ENCODE measurements at regions not wholly inside any gene's neighbourhood (a gene's known extent, or its start where the extent isn't known, plus 50 kb on each side); places are given as distances from the start of the nearest gene placed in this dataset.

DNA sequence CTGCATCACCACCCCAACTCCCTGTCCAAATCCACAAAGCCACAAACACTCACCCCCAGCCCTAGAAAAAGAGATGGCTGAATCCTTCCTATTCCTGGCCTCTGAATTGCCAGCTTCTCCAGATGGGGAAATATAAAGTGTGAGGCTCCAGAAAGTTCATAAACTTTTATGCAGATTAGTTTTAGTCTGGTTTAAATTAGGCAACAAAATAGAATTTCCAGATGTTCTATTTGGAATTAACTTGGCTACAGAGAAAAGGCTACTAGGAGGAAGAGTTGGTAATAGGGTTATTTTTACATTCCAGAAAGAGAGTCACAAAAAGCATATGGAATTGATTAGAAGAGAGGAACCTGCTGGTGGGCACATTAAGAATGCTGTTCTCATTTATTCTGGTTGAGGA, 56.0 kb downstream of the EN1 start:
- Histone ChIP-seq H3K9ac (ENCODE audit: low read depth, low read length, poor library complexity, severe bottlenecking) (no peak overlapping the region), H3K36me3 (ENCODE audit: insufficient read depth, low read length) (no peaks in the 10 kb centered on the region), H3K9me2 (replicated peaks; ENCODE audit: low read depth, low read length) (no peaks in the 10 kb centered on the region), H3F3A (ENCODE audit: low read depth) (no peaks in the 10 kb centered on the region), H2AFZ (ENCODE audit: low read length) (no peak overlapping the region), H3K4me1 (ENCODE audit: insufficient read depth, low read length, poor library complexity, severe bottlenecking) (no peaks in the 10 kb centered on the region), H3K4me3 (ENCODE audit: low read length, poor library complexity, severe bottlenecking) (no peak overlapping the region), H3K4me2 (ENCODE audit: low read depth, low read length, poor library complexity, severe bottlenecking) (no peak overlapping the region), H3K9me3 (ENCODE audit: insufficient read depth, low read depth, low read length) (no peaks in the 10 kb centered on the region), H3K79me2 (ENCODE audit: insufficient read depth, low read length) (no peaks in the 10 kb centered on the region), H3K27me3 (ENCODE audit: insufficient read depth, low read length, poor library complexity, severe bottlenecking) (no peaks in the 10 kb centered on the region), H4K20me1 (ENCODE audit: insufficient read depth, low read length, poor library complexity, severe bottlenecking) (no peaks in the 10 kb centered on the region)
- no peak for TF ChIP-seq EZH2phosphoT487 (IDR thresholded peaks at IDR 0.05; ENCODE audit: borderline replicate concordance)
- TF ChIP-seq, protein P1, sequence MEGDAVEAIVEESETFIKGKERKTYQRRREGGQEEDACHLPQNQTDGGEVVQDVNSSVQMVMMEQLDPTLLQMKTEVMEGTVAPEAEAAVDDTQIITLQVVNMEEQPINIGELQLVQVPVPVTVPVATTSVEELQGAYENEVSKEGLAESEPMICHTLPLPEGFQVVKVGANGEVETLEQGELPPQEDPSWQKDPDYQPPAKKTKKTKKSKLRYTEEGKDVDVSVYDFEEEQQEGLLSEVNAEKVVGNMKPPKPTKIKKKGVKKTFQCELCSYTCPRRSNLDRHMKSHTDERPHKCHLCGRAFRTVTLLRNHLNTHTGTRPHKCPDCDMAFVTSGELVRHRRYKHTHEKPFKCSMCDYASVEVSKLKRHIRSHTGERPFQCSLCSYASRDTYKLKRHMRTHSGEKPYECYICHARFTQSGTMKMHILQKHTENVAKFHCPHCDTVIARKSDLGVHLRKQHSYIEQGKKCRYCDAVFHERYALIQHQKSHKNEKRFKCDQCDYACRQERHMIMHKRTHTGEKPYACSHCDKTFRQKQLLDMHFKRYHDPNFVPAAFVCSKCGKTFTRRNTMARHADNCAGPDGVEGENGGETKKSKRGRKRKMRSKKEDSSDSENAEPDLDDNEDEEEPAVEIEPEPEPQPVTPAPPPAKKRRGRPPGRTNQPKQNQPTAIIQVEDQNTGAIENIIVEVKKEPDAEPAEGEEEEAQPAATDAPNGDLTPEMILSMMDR (conservative IDR thresholded peaks at IDR 0.05; ENCODE audit: low read length): no peak

DNA sequence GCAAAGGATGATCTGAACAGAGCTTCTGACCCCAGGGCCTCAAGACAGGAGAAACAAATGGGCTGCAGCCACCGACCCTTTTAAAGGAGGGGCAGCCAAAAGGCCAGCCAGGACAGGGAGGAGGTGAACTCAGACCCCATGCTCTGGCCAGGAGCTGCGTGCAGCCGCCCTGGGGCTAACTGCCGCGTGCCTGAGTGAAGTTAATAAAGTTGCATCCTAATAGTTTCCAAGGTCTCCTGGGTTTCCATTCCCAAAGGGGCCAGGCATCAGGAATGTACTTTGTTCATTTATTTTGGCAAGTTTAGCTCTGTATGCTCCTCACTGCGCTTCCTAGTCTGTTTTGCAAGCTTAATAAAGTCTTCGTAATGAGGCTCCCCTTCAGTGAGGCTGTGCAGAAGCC, 60.7 kb downstream of the EN1 start:
- Histone ChIP-seq H3K9ac (ENCODE audit: low read depth, low read length, poor library complexity, severe bottlenecking) (no peak overlapping the region), H3K79me2 (ENCODE audit: insufficient read depth, low read length) (no peaks in the 10 kb centered on the region), H3K27me3 (ENCODE audit: insufficient read depth, low read length, poor library complexity, severe bottlenecking) (no peaks in the 10 kb centered on the region), H3K9me2 (replicated peaks; ENCODE audit: low read depth, low read length) (no peaks in the 10 kb centered on the region), H3K9me3 (ENCODE audit: insufficient read depth, low read depth, low read length) (no peaks in the 10 kb centered on the region), H3K36me3 (ENCODE audit: insufficient read depth, low read length) (no peaks in the 10 kb centered on the region), H3K4me3 (ENCODE audit: low read length, poor library complexity, severe bottlenecking) (no peak overlapping the region), H3K4me1 (ENCODE audit: insufficient read depth, low read length, poor library complexity, severe bottlenecking) (no peaks in the 10 kb centered on the region), H2AFZ (ENCODE audit: low read length) (no peak overlapping the region), H3K4me2 (ENCODE audit: low read depth, low read length, poor library complexity, severe bottlenecking) (no peak overlapping the region), H3F3A (ENCODE audit: low read depth) (no peaks in the 10 kb centered on the region), H4K20me1 (ENCODE audit: insufficient read depth, low read length, poor library complexity, severe bottlenecking) (no peaks in the 10 kb centered on the region)
- TF ChIP-seq, protein P1 (conservative IDR thresholded peaks at IDR 0.05; ENCODE audit: low read length): no peak
- TF ChIP-seq EZH2phosphoT487 (IDR thresholded peaks at IDR 0.05; ENCODE audit: borderline replicate concordance): no peak

DNA sequence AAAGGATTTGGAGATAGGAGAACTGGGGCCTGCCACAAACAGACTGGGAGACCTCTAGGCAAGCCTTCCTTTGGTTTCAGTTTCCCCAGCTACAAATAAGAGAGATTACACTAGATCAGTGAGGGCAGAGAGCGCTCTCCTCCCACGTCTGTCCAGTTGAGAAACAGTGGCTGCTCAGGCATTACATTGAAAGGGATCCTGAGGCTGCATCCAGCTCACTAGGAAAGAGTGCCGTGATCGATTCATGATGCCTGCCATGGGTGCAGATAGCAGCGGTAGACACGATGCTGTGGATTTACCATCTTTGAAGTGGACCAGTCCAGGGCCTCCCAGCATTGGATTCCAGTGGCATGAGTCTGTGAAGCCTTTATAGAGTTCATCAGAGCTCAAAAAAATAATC, 62.6 kb downstream of the EN1 start:
- Histone ChIP-seq H3K4me2 (ENCODE audit: low read depth, low read length, poor library complexity, severe bottlenecking) (no peak overlapping the region), H3K9me2 (replicated peaks; ENCODE audit: low read depth, low read length) (no peaks in the 10 kb centered on the region), H4K20me1 (ENCODE audit: insufficient read depth, low read length, poor library complexity, severe bottlenecking) (no peaks in the 10 kb centered on the region), H3K4me1 (ENCODE audit: insufficient read depth, low read length, poor library complexity, severe bottlenecking) (no peaks in the 10 kb centered on the region), H3F3A (ENCODE audit: low read depth) (no peaks in the 10 kb centered on the region), H3K79me2 (ENCODE audit: insufficient read depth, low read length) (no peaks in the 10 kb centered on the region), H2AFZ (ENCODE audit: low read length) (no peak overlapping the region), H3K27me3 (ENCODE audit: insufficient read depth, low read length, poor library complexity, severe bottlenecking) (no peaks in the 10 kb centered on the region), H3K9ac (ENCODE audit: low read depth, low read length, poor library complexity, severe bottlenecking) (no peak overlapping the region), H3K9me3 (ENCODE audit: insufficient read depth, low read depth, low read length) (no peaks in the 10 kb centered on the region), H3K4me3 (ENCODE audit: low read length, poor library complexity, severe bottlenecking) (no peak overlapping the region), H3K36me3 (ENCODE audit: insufficient read depth, low read length) (no peaks in the 10 kb centered on the region)
- TF ChIP-seq, protein P1 (conservative IDR thresholded peaks at IDR 0.05; ENCODE audit: low read length): no peak
- TF ChIP-seq EZH2phosphoT487 (IDR thresholded peaks at IDR 0.05; ENCODE audit: borderline replicate concordance): no peak
